CD4-positive, CD25-positive, alpha-beta regulatory T cell (primary cell): ENCODE measurements at regions not wholly inside any gene's neighbourhood (a gene's known extent, or its start where the extent isn't known, plus 50 kb on each side); places are given as distances from the start of the nearest gene placed in this dataset.
"Not testable (repeated sequence)": the region's sequence is repeated elsewhere in the genome, so short reads cannot be mapped to it uniquely, and the experiment has no call there.

ENCODE experiments used
- ATAC-seq, 2 donors: fragments of 150-1000 bp; cut with Tn5 transposase; one replicate each; pipeline ENCODE4 v1.10.0; 2021; ENCODE audit warnings: low read depth in 2 of 2, moderate number of reproducible peaks in 2 of 2, moderate library complexity in 1 of 2
- DNase-seq, 3 donors: peaks; one replicate each; pipeline versions ENCODE4 v3.0.0 to v3.0.0-alpha.2; 2012 to 2022; ENCODE audit warnings: mixed read lengths in 1 of 3
- H3K27ac ChIP-seq: one replicate; pipeline ENCODE4 v1.7.0; 2013; ENCODE audit warnings: mild to moderate bottlenecking, low read length; ENCODE audit not compliant: insufficient read depth, poor library complexity, severe bottlenecking
- H3K27me3 ChIP-seq: one replicate; pipeline ENCODE4 v1.7.0; 2013; ENCODE audit warnings: low read length; ENCODE audit not compliant: control insufficient read depth, insufficient read depth
- H3K36me3 ChIP-seq: one replicate; pipeline ENCODE4 v1.7.0; 2013; ENCODE audit warnings: mild to moderate bottlenecking, low read length, moderate library complexity; ENCODE audit not compliant: control insufficient read depth, insufficient read depth
- H3K4me1 ChIP-seq: 2 replicates; pipeline ENCODE4 v1.7.0; 2013; ENCODE audit warnings: mild to moderate bottlenecking, low read length; ENCODE audit not compliant: insufficient read depth, control insufficient read depth, poor library complexity, severe bottlenecking
- H3K4me3 ChIP-seq: one replicate; pipeline ENCODE4 v1.7.0; 2013; ENCODE audit warnings: low read depth, mild to moderate bottlenecking, low read length, moderate library complexity
- H3K9me3 ChIP-seq, 2 experiments: 1 replicate in 1 of 2; 2 replicates in 1 of 2; pipeline ENCODE4 v1.7.0; 2013; ENCODE audit warnings: low read length in 2 of 2, mild to moderate bottlenecking in 1 of 2, moderate library complexity in 1 of 2; ENCODE audit not compliant: control insufficient read depth in 2 of 2
- H3K27ac Mint-ChIP-seq, 3 donors: one replicate each; pipeline ENCODE4 v1.8.0; 2020 to 2022; ENCODE audit warnings: mild to moderate bottlenecking in 3 of 3, mixed read lengths in 3 of 3, moderate library complexity in 2 of 3
- H3K27me3 Mint-ChIP-seq: one replicate; pipeline ENCODE4 v1.8.0; 2022; ENCODE audit warnings: mild to moderate bottlenecking, mixed read lengths
- H3K36me3 Mint-ChIP-seq: one replicate; pipeline ENCODE4 v1.8.0; 2020; ENCODE audit warnings: mixed read lengths
- H3K4me1 Mint-ChIP-seq, 4 donors: one replicate each; pipeline ENCODE4 v1.8.0; 2020 to 2022; ENCODE audit warnings: mixed read lengths in 4 of 4, mild to moderate bottlenecking in 1 of 4
- H3K4me3 Mint-ChIP-seq, 4 donors: one replicate each; pipeline ENCODE4 v1.8.0; 2020 to 2022; ENCODE audit warnings: mild to moderate bottlenecking in 4 of 4, mixed read lengths in 4 of 4, moderate library complexity in 3 of 4
- H3K9me3 Mint-ChIP-seq, 7 donors: one replicate each; pipeline ENCODE4 v1.8.0; 2020 to 2022; ENCODE audit warnings: mixed read lengths in 7 of 7, mild to moderate bottlenecking in 3 of 7, moderate library complexity in 2 of 7

DNA sequence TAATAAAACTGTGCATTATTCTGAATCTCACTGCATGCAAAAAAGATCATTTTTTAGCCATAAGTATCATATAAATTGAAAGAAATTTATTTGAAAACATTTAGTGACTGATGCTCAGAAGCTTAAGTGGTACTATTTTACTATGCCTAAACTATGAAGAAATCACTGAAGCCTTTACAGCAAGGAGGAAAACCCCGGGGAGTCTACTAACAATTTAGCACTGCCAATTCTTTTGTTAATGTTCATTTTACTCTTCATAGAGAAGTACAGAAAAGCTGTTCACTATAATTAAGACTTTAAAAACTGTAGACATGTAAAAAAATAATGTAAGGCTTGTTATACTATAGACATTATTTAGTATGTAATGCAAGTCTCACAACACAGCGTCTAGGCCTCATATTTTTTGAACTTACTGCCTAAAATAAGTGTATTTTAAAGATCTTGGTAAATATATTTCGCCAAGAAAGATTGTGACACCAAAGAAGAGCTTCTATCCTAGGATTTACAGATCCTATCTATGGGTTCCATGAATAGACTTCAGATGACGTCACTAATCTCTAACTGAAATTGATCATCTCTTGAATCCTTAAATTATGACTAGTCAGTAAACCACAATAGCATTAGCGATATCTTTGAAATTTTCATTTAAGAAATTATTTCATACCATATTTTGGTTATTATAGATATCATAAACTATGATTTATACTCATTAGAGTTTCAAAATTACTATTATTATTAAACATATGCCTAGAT, 602.5 kb downstream of the TMA16 start:
- H3K4me1 ChIP-seq, result no peaks in the 10 kb centered on the region
- no peak overlapping the region for H3K4me3 ChIP-seq
- no peak for ATAC-seq
- Mint-ChIP-seq H3K4me1 (no peaks in the 10 kb centered on the region), H3K9me3 (peaks cover 0 to 4% (median 2%) of the 10 kb centered on the region in 7 donors), H3K27ac (no peak overlapping the region), H3K27me3 (no peaks in the 10 kb centered on the region), H3K4me3 (no peak overlapping the region), H3K36me3 (no peaks in the 10 kb centered on the region)
- H3K27ac ChIP-seq, result no peak overlapping the region
- H3K36me3 ChIP-seq, result no peaks in the 10 kb centered on the region
- no peak for DNase-seq
- H3K9me3 ChIP-seq, result no peaks in the 10 kb centered on the region
- H3K27me3 ChIP-seq, result no peaks in the 10 kb centered on the region

DNA sequence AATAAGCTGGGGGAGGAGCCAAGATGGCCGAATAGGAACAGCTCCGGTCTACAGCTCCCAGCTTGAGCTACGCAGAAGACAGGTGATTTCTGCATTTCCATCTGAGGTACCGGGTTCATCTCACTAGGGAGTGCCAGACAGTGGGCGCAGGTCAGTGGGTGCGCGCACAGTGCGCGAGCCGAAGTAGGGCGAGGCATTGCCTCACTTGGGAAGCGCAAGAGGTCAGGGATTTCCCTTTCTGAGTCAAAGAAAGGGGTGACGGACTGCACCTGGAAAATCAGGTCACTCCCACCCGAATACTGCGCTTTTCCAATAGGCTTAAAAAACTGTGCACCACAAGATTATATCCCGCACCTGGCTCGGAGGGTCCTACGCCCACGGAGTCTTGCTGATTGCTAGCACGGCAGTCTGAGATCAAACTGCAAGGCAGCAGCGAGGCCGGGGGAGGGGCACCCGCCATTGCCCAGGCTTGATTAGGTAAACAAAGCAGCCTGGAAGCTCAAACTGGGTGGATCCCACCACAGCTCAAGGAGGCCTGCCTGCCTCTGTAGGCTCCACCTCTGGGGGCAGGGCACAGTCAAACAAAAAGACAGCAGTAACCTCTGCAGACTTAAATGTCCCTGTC, 606.4 kb downstream of the TMA16 start:
- H3K4me3 ChIP-seq, DNase-seq, H3K27me3 ChIP-seq, H3K9me3 Mint-ChIP-seq, H3K36me3 Mint-ChIP-seq, H3K9me3 ChIP-seq, H3K27ac ChIP-seq, H3K27me3 Mint-ChIP-seq, ATAC-seq, H3K4me3 Mint-ChIP-seq, H3K4me1 Mint-ChIP-seq, H3K4me1 ChIP-seq, H3K27ac Mint-ChIP-seq, H3K36me3 ChIP-seq: not testable (repeated sequence)

DNA sequence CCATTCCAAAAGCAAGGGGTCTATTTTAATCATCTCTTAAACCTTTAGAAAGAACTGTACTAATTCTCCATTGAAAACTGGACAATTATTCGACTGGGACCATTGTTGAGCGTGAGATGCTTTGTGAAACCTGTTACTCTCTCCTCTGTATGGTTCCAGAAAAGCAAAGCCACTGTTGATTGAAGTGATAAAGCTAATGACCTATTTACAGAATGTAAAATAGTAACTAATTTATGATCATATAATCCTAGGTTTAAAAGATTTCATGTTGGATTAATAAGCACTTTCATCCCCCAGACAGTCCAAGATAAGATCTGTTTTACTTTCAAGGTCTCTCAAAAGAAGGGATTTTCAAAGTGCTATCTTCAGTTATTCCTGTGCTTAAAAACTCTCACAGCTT, 614.5 kb downstream of the TMA16 start:
- H3K4me1 Mint-ChIP-seq, result no peaks in the 10 kb centered on the region
- Histone ChIP-seq H3K9me3 (no peaks in the 10 kb centered on the region), H3K27me3 (no peaks in the 10 kb centered on the region), H3K4me1 (no peaks in the 10 kb centered on the region), H3K36me3 (no peaks in the 10 kb centered on the region), H3K4me3 (no peak overlapping the region), H3K27ac (no peak overlapping the region)
- no peaks in the 10 kb centered on the region for H3K27me3 Mint-ChIP-seq
- DNase-seq (no peak), ATAC-seq (no peak)
- no peak overlapping the region for H3K27ac Mint-ChIP-seq
- no peaks in the 10 kb centered on the region for H3K36me3 Mint-ChIP-seq
- H3K9me3 Mint-ChIP-seq, result no peaks in the 10 kb centered on the region
- no peak overlapping the region for H3K4me3 Mint-ChIP-seq

DNA sequence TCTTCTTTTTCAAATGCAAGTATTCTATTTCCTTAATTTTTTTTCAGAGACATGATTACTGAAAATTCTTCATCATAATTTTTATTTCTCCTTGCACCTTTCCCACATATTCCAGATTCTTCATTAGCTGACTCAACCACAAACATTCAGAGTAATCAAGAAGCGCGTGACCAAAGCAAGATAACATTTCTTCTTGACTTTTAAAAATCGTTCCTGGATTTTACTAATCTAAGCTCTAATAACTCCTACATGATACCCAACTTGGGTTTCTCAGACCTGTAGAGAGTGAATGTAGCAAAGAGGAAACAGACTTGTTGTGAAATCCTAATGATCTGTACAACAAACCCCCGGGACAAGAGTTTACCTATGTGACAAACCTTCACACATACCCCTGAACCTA, 615.0 kb downstream of the TMA16 start:
- no peaks in the 10 kb centered on the region for H3K27me3 ChIP-seq
- H3K9me3 ChIP-seq, result no peaks in the 10 kb centered on the region
- H3K4me3 ChIP-seq, result no peak overlapping the region
- no peak overlapping the region for H3K27ac ChIP-seq
- no peaks in the 10 kb centered on the region for H3K36me3 Mint-ChIP-seq
- no peak overlapping the region for H3K27ac Mint-ChIP-seq
- DNase-seq (no peak), ATAC-seq (no peak)
- no peaks in the 10 kb centered on the region for H3K9me3 Mint-ChIP-seq
- peak overlapping the region in 1 of 4 donors; percentile 7 for H3K4me3 Mint-ChIP-seq
- H3K27me3 Mint-ChIP-seq, result no peaks in the 10 kb centered on the region
- no peaks in the 10 kb centered on the region for H3K36me3 ChIP-seq
- no peaks in the 10 kb centered on the region for H3K4me1 Mint-ChIP-seq
- H3K4me1 ChIP-seq, result no peaks in the 10 kb centered on the region

DNA sequence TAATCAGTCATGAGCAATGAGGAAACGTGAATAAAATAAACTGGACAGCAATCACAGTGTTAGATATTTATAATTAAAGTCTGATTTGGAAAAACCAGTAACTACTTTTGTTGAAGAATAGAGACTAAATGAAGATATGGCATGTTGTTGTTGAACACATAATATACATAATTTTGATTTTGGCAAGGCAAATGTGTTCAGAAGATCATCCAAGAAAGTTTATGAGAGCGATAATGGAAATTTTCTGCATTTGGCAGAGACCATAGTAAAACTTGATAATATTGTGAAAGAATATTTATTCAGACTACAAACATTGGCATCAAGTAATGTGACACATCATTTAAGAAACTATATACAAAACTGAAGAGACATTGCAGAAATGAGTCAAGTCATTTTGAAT, 620.7 kb downstream of the TMA16 start:
- no peak overlapping the region for H3K27ac Mint-ChIP-seq
- H3K4me1 ChIP-seq, result no peaks in the 10 kb centered on the region

DNA sequence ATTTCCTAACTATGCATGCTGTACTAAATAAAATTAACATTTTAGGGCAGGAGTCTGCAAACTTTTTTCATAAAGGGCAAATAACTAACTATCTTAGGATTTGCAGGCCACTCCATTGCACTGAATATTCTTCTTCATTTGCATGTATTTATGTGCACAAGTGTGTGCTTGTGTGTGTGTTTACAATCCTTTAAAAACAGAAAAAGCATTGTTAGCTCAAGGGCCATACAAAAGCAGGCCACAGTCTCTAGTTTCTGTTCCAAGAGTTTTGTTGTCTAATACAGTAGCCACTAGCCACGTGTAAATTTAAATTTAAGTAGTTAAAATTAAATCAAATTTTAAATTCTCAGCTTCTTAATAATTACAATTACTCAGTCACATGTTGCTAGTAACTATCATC, 621.8 kb downstream of the TMA16 start:
- Histone ChIP-seq H3K36me3 (no peaks in the 10 kb centered on the region), H3K9me3 (no peaks in the 10 kb centered on the region), H3K27ac (no peak overlapping the region), H3K4me1 (no peaks in the 10 kb centered on the region), H3K27me3 (no peaks in the 10 kb centered on the region), H3K4me3 (no peak overlapping the region)
- no peaks in the 10 kb centered on the region for H3K36me3 Mint-ChIP-seq
- peaks cover 0 to 4% (median 0%) of the 10 kb centered on the region in 7 donors for H3K9me3 Mint-ChIP-seq
- ATAC-seq, result no peak
- no peaks in the 10 kb centered on the region for H3K27me3 Mint-ChIP-seq
- no peaks in the 10 kb centered on the region for H3K4me1 Mint-ChIP-seq
- no peak overlapping the region for H3K27ac Mint-ChIP-seq
- no peak overlapping the region for H3K4me3 Mint-ChIP-seq
- DNase-seq, result no peak

More for the DNA sequence above, 620.7 kb downstream of the TMA16 start:
- Histone ChIP-seq H3K9me3 (no peaks in the 10 kb centered on the region), H3K36me3 (no peaks in the 10 kb centered on the region), H3K27me3 (no peaks in the 10 kb centered on the region), H3K27ac (no peak overlapping the region), H3K4me3 (no peak overlapping the region)
- no peak for ATAC-seq
- no peaks in the 10 kb centered on the region for H3K36me3 Mint-ChIP-seq
- H3K27me3 Mint-ChIP-seq, result no peaks in the 10 kb centered on the region
- H3K4me1 Mint-ChIP-seq, result no peaks in the 10 kb centered on the region
- DNase-seq, result no peak
- no peak overlapping the region for H3K4me3 Mint-ChIP-seq
- H3K9me3 Mint-ChIP-seq, result peaks cover 0 to 4% (median 0%) of the 10 kb centered on the region in 7 donors

DNA sequence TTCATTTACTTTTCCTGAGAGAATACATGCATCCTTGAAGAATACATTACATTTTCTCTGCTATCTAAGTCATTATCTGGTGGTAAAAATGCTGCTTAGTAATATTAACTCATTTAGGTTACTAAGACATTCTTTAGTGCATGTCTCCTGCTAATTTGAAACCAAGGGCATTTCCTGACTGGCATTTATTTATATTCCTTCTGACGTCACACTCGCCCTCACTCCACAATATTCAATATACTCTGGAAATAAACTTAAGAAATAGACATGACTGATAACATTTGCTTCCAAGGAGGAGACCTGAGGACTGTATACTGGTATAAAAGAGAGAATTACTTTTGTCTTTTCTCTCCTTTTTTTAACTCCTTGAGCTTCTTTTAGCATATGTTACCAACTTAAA, 619.5 kb upstream of the SMIM31 start:
- Histone ChIP-seq H3K9me3 (no peaks in the 10 kb centered on the region), H3K4me3 (no peak overlapping the region), H3K4me1 (no peaks in the 10 kb centered on the region), H3K36me3 (no peaks in the 10 kb centered on the region), H3K27me3 (no peaks in the 10 kb centered on the region), H3K27ac (no peak overlapping the region)
- Mint-ChIP-seq H3K4me3 (no peak overlapping the region), H3K27me3 (no peaks in the 10 kb centered on the region), H3K4me1 (no peaks in the 10 kb centered on the region), H3K36me3 (no peaks in the 10 kb centered on the region), H3K9me3 (peaks cover 0 to 6% (median 2%) of the 10 kb centered on the region in 7 donors), H3K27ac (no peak overlapping the region)
- ATAC-seq, result no peak
- DNase-seq, result no peak

DNA sequence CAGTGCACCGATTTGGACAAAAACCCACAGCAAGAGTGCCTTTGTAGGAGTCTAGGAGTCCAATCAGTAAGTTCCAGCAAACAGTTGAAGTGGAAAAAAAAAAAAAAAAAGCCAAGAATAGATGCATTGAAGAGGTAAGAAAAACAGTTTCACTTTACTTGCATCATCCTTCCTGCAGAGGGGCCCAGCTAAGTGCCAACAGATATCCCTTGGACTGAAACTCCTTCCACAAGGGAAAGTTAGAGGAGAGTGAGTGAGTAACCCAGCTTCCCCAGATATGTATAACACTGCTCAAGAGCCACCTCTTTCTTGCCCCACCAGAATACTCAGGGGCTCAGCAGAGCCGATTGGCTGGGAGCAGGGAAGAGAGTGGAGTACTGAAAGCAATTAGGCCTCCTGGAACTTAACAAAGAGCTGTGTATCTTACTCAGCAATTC, 617.7 kb upstream of the SMIM31 start:
- DNase-seq (no peak), ATAC-seq (no peak)
- H3K4me3 Mint-ChIP-seq, result no peak overlapping the region
- Histone ChIP-seq H3K36me3 (no peaks in the 10 kb centered on the region), H3K27ac (no peak overlapping the region), H3K9me3 (peaks cover 0 to 2% of the 10 kb centered on the region in 2 experiments), H3K4me3 (no peak overlapping the region), H3K4me1 (no peaks in the 10 kb centered on the region), H3K27me3 (no peaks in the 10 kb centered on the region)
- H3K9me3 Mint-ChIP-seq, result peaks cover 0 to 9% (median 2%) of the 10 kb centered on the region in 7 donors
- no peaks in the 10 kb centered on the region for H3K4me1 Mint-ChIP-seq
- no peaks in the 10 kb centered on the region for H3K36me3 Mint-ChIP-seq
- no peaks in the 10 kb centered on the region for H3K27me3 Mint-ChIP-seq
- H3K27ac Mint-ChIP-seq, result no peak overlapping the region
